ENCODE measurements at regions not wholly inside any gene's neighbourhood (a gene's known extent, or its start where the extent isn't known, plus 50 kb on each side); places are given as distances from the start of the nearest gene placed in this dataset.

DNA sequence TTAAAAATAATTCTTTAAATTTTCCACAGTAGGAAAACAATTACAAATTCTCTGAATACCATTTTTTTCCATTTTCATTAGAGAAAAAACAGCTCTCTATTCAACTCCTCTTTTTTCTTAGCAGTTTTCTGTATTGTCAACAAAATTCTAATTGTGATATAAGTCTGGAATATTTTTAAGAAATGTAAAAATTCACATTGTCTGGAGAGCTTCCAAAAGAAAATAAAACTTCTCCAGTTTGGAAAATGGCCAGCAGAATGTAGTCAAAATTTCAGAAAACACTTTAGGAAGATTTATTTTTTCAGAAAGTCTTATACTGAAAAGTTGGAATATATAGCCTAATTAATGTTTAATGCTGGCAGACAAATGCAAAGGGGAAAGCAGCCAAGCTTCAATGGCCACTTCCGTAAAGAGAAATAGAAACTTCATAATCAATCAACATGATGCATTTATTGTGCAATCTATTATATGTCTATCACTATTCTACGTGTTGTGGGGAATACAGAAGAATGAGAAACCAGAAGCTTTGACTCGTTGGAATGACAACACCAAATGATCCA lies 733.2 kb upstream of the PKDCC start:
- TF ChIP-seq, protein P1, sequence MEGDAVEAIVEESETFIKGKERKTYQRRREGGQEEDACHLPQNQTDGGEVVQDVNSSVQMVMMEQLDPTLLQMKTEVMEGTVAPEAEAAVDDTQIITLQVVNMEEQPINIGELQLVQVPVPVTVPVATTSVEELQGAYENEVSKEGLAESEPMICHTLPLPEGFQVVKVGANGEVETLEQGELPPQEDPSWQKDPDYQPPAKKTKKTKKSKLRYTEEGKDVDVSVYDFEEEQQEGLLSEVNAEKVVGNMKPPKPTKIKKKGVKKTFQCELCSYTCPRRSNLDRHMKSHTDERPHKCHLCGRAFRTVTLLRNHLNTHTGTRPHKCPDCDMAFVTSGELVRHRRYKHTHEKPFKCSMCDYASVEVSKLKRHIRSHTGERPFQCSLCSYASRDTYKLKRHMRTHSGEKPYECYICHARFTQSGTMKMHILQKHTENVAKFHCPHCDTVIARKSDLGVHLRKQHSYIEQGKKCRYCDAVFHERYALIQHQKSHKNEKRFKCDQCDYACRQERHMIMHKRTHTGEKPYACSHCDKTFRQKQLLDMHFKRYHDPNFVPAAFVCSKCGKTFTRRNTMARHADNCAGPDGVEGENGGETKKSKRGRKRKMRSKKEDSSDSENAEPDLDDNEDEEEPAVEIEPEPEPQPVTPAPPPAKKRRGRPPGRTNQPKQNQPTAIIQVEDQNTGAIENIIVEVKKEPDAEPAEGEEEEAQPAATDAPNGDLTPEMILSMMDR (IDR thresholded peaks at IDR 0.05; ENCODE audit: insufficient read depth, low read depth, low read length): no peak
- TF ChIP-seq EZH2 (IDR thresholded peaks at IDR 0.05; ENCODE audit: insufficient read depth, low read length): no peak

Measured in astrocyte (in vitro differentiated cells and primary cell).